Kidney tubule cell (primary cell): ENCODE measurements at regions not wholly inside any gene's neighbourhood (a gene's known extent, or its start where the extent isn't known, plus 50 kb on each side); places are given as distances from the start of the nearest gene placed in this dataset.
A peak's percentile ranks its signal among the peaks of the same experiment; 100 is the strongest.

ENCODE experiments used
- DNase-seq: peaks from one replicate; pipeline ENCODE4 v3.0.0-alpha.2; 2018; ENCODE audit warnings: low spot score

- peak; percentile 4 for DNase-seq
Measured at GRCh38 chr1:14441302-14441741, 157.2 kb upstream of the KAZN start.

GRCh38 chr1:14442669-14443068, 155.8 kb upstream of the KAZN start:
- no peak for DNase-seq

- peak; percentile 9 for DNase-seq
Measured at GRCh38 chr1:14443164-14443787, 155.2 kb upstream of the KAZN start.

GRCh38 chr1:14451217-14451616, 147.3 kb upstream of the KAZN start:
- DNase-seq: no peak

- no peak for DNase-seq
Measured at GRCh38 chr1:14452551-14452950, 145.9 kb upstream of the KAZN start.

GRCh38 chr1:14460173-14460572, 138.3 kb upstream of the KAZN start:
- DNase-seq: no peak

GRCh38 chr1:14462851-14463250, 135.6 kb upstream of the KAZN start:
- DNase-seq: no peak

GRCh38 chr1:14466006-14466405, 132.5 kb upstream of the KAZN start:
- peak; percentile 11 for DNase-seq

GRCh38 chr1:14467112-14467511, 131.4 kb upstream of the KAZN start:
- no peak for DNase-seq

- no peak for DNase-seq
Measured at GRCh38 chr1:14468751-14469150, 129.7 kb upstream of the KAZN start.

GRCh38 chr1:14470802-14471201, 127.7 kb upstream of the KAZN start:
- no peak for DNase-seq

GRCh38 chr1:14474856-14475255, 123.6 kb upstream of the KAZN start:
- no peak for DNase-seq

GRCh38 chr1:14476170-14476955, 122.1 kb upstream of the KAZN start:
- peak; percentile 77 for DNase-seq

- no peak for DNase-seq
Measured at GRCh38 chr1:14478120-14478519, 120.4 kb upstream of the KAZN start.

- DNase-seq: peak; percentile 18
Measured at GRCh38 chr1:14479865-14480264, 118.6 kb upstream of the KAZN start.

GRCh38 chr1:14482784-14483450, 115.6 kb upstream of the KAZN start:
- DNase-seq: no peak

- DNase-seq: no peak
Measured at GRCh38 chr1:14485285-14485684, 113.2 kb upstream of the KAZN start.

GRCh38 chr1:14486401-14487201, 111.9 kb upstream of the KAZN start:
- peak; percentile 99 for DNase-seq

- DNase-seq: peak; percentile 54
Measured at GRCh38 chr1:14487671-14488070, 110.8 kb upstream of the KAZN start.

- DNase-seq: peak; percentile 65
Measured at GRCh38 chr1:14494911-14495310, 103.6 kb upstream of the KAZN start.

GRCh38 chr1:14495381-14495780, 103.1 kb upstream of the KAZN start:
- DNase-seq: peak; percentile 9

- DNase-seq: no peak
Measured at GRCh38 chr1:14495996-14496395, 102.5 kb upstream of the KAZN start.
